Neuronal stem cell (in vitro differentiated cells): ENCODE measurements at regions not wholly inside any gene's neighbourhood (a gene's known extent, or its start where the extent isn't known, plus 50 kb on each side); places are given as distances from the start of the nearest gene placed in this dataset.

Experiments
- DNase-seq: peaks from one replicate; pipeline ENCODE4 v3.0.0-alpha.2; 2013; ENCODE audit warnings: low spot score
- H2AFZ ChIP-seq: one replicate; pipeline ENCODE4 v1.6.1; 2013; ENCODE audit warnings: mild to moderate bottlenecking, low read length, inconsistent platforms
- H2AK5ac ChIP-seq: 2 replicates; pipeline ENCODE4 v1.6.1; 2013; ENCODE audit warnings: low read depth, mild to moderate bottlenecking, inconsistent platforms, low read length, moderate library complexity, mixed read lengths
- H2BK120ac ChIP-seq: 2 replicates; pipeline ENCODE4 v1.6.1; 2013; ENCODE audit warnings: low read depth, mild to moderate bottlenecking, inconsistent platforms, low read length, moderate library complexity, mixed read lengths
- H2BK12ac ChIP-seq: one replicate; pipeline ENCODE4 v1.6.1; 2013; ENCODE audit warnings: low read length, inconsistent platforms
- H2BK15ac ChIP-seq: 2 replicates; pipeline ENCODE4 v1.6.1; 2013; ENCODE audit warnings: mild to moderate bottlenecking, low read length, inconsistent platforms, mixed read lengths
- H2BK5ac ChIP-seq: one replicate; pipeline ENCODE4 v1.6.1; 2013; ENCODE audit warnings: inconsistent platforms, mild to moderate bottlenecking, low read length, moderate library complexity
- H3K14ac ChIP-seq: one replicate; pipeline ENCODE4 v1.6.1; 2013; ENCODE audit warnings: low read length, inconsistent platforms
- H3K18ac ChIP-seq: 2 replicates; pipeline ENCODE4 v1.6.1; 2013; ENCODE audit warnings: low read length, inconsistent platforms
- H3K23ac ChIP-seq: 2 replicates; pipeline ENCODE4 v1.6.1; 2013; ENCODE audit warnings: low read depth, mild to moderate bottlenecking, mixed read lengths, low read length, inconsistent platforms; ENCODE audit not compliant: poor library complexity
- H3K27ac ChIP-seq: replicated peaks from 3 replicates; pipeline ENCODE4 v1.5.1; 2013; ENCODE audit warnings: low read length, inconsistent platforms
- H3K27me3 ChIP-seq, 3 experiments: 2 replicates each; pipeline ENCODE4 v1.6.1; 2013; ENCODE audit warnings: low read length in 3 of 3, mild to moderate bottlenecking in 2 of 3, inconsistent platforms in 1 of 3, low read depth in 1 of 3, mixed read lengths in 1 of 3, moderate library complexity in 1 of 3; ENCODE audit not compliant: control insufficient read depth in 3 of 3, insufficient read depth in 3 of 3
- H3K36me3 ChIP-seq, 2 donors: replicated peaks in 1 of 2; 2 replicates each; pipeline ENCODE4 v1.6.1; 2013; ENCODE audit warnings: low read length in 2 of 2; ENCODE audit not compliant: control insufficient read depth in 2 of 2, insufficient read depth in 2 of 2
- H3K4ac ChIP-seq: 2 replicates; pipeline ENCODE4 v1.6.1; 2013; ENCODE audit warnings: inconsistent platforms, mild to moderate bottlenecking, low read length, moderate library complexity
- H3K4me1 ChIP-seq, 2 donors: 1 replicate in 1 of 2; 2 replicates in 1 of 2; pipeline ENCODE4 v1.6.1; 2013; ENCODE audit warnings: low read length in 2 of 2, low read depth in 1 of 2; ENCODE audit not compliant: control insufficient read depth in 2 of 2, insufficient read depth in 1 of 2
- H3K4me2 ChIP-seq: one replicate; pipeline ENCODE4 v1.6.1; 2013; ENCODE audit warnings: mild to moderate bottlenecking, low read length, inconsistent platforms; ENCODE audit not compliant: insufficient read depth, poor library complexity, severe bottlenecking
- H3K4me3 ChIP-seq, 2 donors: 2 replicates each; pipeline ENCODE4 v1.5.1; 2013; ENCODE audit warnings: low read length in 2 of 2, mild to moderate bottlenecking in 2 of 2, inconsistent platforms in 1 of 2, moderate library complexity in 1 of 2
- H3K79me1 ChIP-seq: one replicate; pipeline ENCODE4 v1.6.1; 2013; ENCODE audit warnings: low read depth, mild to moderate bottlenecking, inconsistent platforms, low read length, moderate library complexity
- H3K9ac ChIP-seq: one replicate; pipeline ENCODE4 v1.6.1; 2013; ENCODE audit warnings: mild to moderate bottlenecking, low read depth, low read length, inconsistent platforms; ENCODE audit not compliant: poor library complexity
- H3K9me3 ChIP-seq, 2 donors: replicated peaks in 1 of 2; 2 replicates each; pipeline versions ENCODE3 to v1.6.1; 2013; ENCODE audit warnings: low read length in 2 of 2, mild to moderate bottlenecking in 2 of 2, inconsistent platforms in 1 of 2, low read depth in 1 of 2, mixed read lengths in 1 of 2, moderate library complexity in 1 of 2; ENCODE audit not compliant: control insufficient read depth in 2 of 2, insufficient read depth in 1 of 2
- H4K8ac ChIP-seq: one replicate; pipeline ENCODE4 v1.6.1; 2013; ENCODE audit warnings: low read depth, mild to moderate bottlenecking, inconsistent platforms, low read length, moderate library complexity
- H4K91ac ChIP-seq: one replicate; pipeline ENCODE4 v1.6.1; 2013; ENCODE audit warnings: low read length, low read depth, mild to moderate bottlenecking, inconsistent platforms; ENCODE audit not compliant: poor library complexity
- WGBS, 2 donors: extraction: QIAGEN DNeasy Blood & Tissue Kit; methylation state at CpG; one replicate each; pipeline ENCODE4 v1.1.7; 2013; ENCODE audit warnings: missing lambda C conversion rate in 2 of 2, mixed read lengths in 1 of 2; ENCODE audit not compliant: insufficient read length in 2 of 2, insufficient replicate concordance in 1 of 2; ENCODE audit errors: extremely low coverage in 2 of 2; 5-methylcytosine and 5-hydroxymethylcytosine counted together

- H3K36me3 ChIP-seq, result no peaks in the 10 kb centered on the region
- H3K9ac ChIP-seq, result no peak overlapping the region
- no peak overlapping the region for H4K91ac ChIP-seq
- no peak overlapping the region for H2AFZ ChIP-seq
- no peak overlapping the region for H2AK5ac ChIP-seq
- H3K4me1 ChIP-seq, result peaks cover 0 to 2% of the 10 kb centered on the region in 2 donors
- no peaks in the 10 kb centered on the region for H3K9me3 ChIP-seq
- no peaks in the 10 kb centered on the region for H3K79me1 ChIP-seq
- no peak overlapping the region for H2BK12ac ChIP-seq
- no peak overlapping the region for H2BK15ac ChIP-seq
- H3K27ac ChIP-seq, result no peak overlapping the region
- WGBS, 2 donors, result no CpG with 5 or more reads among the region's 3 CpGs
- no peaks in the 10 kb centered on the region for H3K27me3 ChIP-seq
- H3K18ac ChIP-seq, result no peak overlapping the region
- H3K23ac ChIP-seq, result no peak overlapping the region
- no peak overlapping the region for H2BK120ac ChIP-seq
- no peak for DNase-seq
- H2BK5ac ChIP-seq, result no peak overlapping the region
- peak overlapping the region in 1 of 2 donors; percentile 47 for H3K4me3 ChIP-seq
- H3K4ac ChIP-seq, result no peak overlapping the region
- H3K4me2 ChIP-seq, result no peak overlapping the region
- H4K8ac ChIP-seq, result no peak overlapping the region
- H3K14ac ChIP-seq, result no peak overlapping the region
These were observed 608.1 kb downstream of the ZNF385D start for GRCh38 chr3:21142949-21143348.

- Histone ChIP-seq H2BK15ac (no peak overlapping the region), H3K9ac (no peak overlapping the region), H3K4me2 (no peak overlapping the region), H2BK120ac (no peak overlapping the region), H4K8ac (no peak overlapping the region), H3K9me3 (no peaks in the 10 kb centered on the region), H3K79me1 (no peaks in the 10 kb centered on the region), H4K91ac (no peak overlapping the region), H3K23ac (no peak overlapping the region), H3K27ac (no peak overlapping the region), H3K14ac (no peak overlapping the region), H2BK5ac (no peak overlapping the region), H3K4ac (no peak overlapping the region), H2BK12ac (no peak overlapping the region), H3K36me3 (no peaks in the 10 kb centered on the region), H3K4me1 (peaks cover 0 to 2% of the 10 kb centered on the region in 2 donors), H3K27me3 (no peaks in the 10 kb centered on the region), H3K4me3 (no peak overlapping the region), H2AK5ac (no peak overlapping the region), H3K18ac (no peak overlapping the region), H2AFZ (no peak overlapping the region)
- DNase-seq, result no peak
- no CpG with 5 or more reads among the region's 5 CpGs for WGBS, 2 donors
These were observed 609.0 kb downstream of the ZNF385D start for GRCh38 chr3:21142031-21142430.

GRCh38 chr3:21140785-21141184, 610.2 kb downstream of the ZNF385D start:
- Histone ChIP-seq H3K27ac (no peak overlapping the region), H3K9me3 (no peaks in the 10 kb centered on the region), H3K14ac (no peak overlapping the region), H2AK5ac (no peak overlapping the region), H3K18ac (no peak overlapping the region), H3K79me1 (no peaks in the 10 kb centered on the region), H2BK15ac (no peak overlapping the region), H3K23ac (no peak overlapping the region), H3K9ac (no peak overlapping the region), H2BK12ac (no peak overlapping the region), H3K4me2 (no peak overlapping the region), H3K36me3 (no peaks in the 10 kb centered on the region), H3K4me3 (no peak overlapping the region), H2BK5ac (no peak overlapping the region), H4K91ac (no peak overlapping the region), H2AFZ (no peak overlapping the region), H3K4me1 (peaks cover 0 to 2% of the 10 kb centered on the region in 2 donors), H2BK120ac (no peak overlapping the region), H4K8ac (no peak overlapping the region), H3K4ac (no peak overlapping the region), H3K27me3 (no peaks in the 10 kb centered on the region)
- no peak for DNase-seq
- no CpG with 5 or more reads among the region's 1 CpG for WGBS, 2 donors

- Histone ChIP-seq H2AFZ (no peak overlapping the region), H2AK5ac (no peak overlapping the region), H3K9ac (no peak overlapping the region), H3K4ac (no peak overlapping the region), H3K27me3 (no peaks in the 10 kb centered on the region), H3K36me3 (no peaks in the 10 kb centered on the region), H3K18ac (no peak overlapping the region), H2BK120ac (no peak overlapping the region), H3K4me2 (no peak overlapping the region), H2BK15ac (no peak overlapping the region), H3K9me3 (no peaks in the 10 kb centered on the region), H4K8ac (no peak overlapping the region), H3K4me1 (peaks cover 0 to 2% of the 10 kb centered on the region in 2 donors), H3K4me3 (no peak overlapping the region), H3K14ac (no peak overlapping the region), H3K23ac (no peak overlapping the region), H3K79me1 (no peaks in the 10 kb centered on the region), H3K27ac (no peak overlapping the region), H2BK5ac (no peak overlapping the region), H4K91ac (no peak overlapping the region), H2BK12ac (no peak overlapping the region)
- WGBS, 2 donors, result no CpG with 5 or more reads among the region's 2 CpGs
- DNase-seq, result no peak
These were observed 612.9 kb downstream of the ZNF385D start for GRCh38 chr3:21138085-21138484.
